GM18907 (cell line): ENCODE measurements at regions not wholly inside any gene's neighbourhood (a gene's known extent, or its start where the extent isn't known, plus 50 kb on each side); places are given as distances from the start of the nearest gene placed in this dataset.
"Not testable (repeated sequence)": the region's sequence is repeated elsewhere in the genome, so short reads cannot be mapped to it uniquely, and the experiment has no call there.

Source experiments
- ATAC-seq: cut with Tn5 transposase; IDR thresholded peaks from one replicate; pipeline ENCODE4 v1.9.1; 2021; ENCODE audit warnings: mild to moderate bottlenecking, moderate library complexity; ENCODE audit not compliant: unreplicated experiment

- ATAC-seq = peak; percentile 56
These were observed 68.0 kb upstream of the ATXN3L start for GRCh38 chrX:13387666-13388494.

- ATAC-seq = no peak
These were observed 66.8 kb upstream of the ATXN3L start for GRCh38 chrX:13386636-13387035.

- ATAC-seq = no peak
These were observed 66.2 kb upstream of the ATXN3L start for GRCh38 chrX:13386092-13386491.

DNA sequence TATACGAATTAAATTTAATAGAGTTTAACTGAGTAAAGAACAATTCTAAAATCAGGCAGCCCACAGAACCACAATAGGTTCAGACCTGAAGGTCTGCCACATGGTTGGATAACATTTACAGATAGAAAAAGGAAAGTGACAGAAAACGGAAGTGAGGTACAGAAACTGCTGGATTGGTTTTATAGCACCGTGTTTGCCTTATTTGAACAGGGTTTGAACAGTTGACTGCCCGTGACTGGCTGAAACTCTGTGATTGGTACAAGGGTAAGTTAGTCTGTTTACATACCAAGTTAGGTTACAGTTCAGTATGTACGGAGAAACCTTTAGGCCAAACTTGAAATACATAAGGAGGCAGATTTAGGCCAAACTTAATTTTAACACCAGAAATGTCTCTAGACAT, 64.1 kb upstream of the ATXN3L start:
- ATAC-seq = no peak

DNA sequence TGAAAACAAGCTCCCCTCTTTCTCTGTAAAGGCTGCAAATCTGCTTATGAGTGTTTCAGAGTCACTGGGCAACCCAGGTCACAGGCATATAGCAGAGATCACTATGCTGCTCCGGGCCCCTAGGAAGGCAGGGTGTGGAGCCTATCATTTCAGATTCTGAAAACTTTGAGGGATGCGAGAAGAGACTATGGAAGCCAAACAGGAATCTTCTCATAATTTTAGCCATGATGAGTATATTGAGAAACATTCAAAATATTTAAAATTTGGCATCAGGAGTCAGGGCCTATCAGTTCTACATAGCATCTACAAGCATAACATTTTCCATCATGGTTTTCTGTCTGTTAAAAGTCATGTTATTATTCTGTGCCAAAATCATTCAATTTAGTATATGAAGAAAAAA, 61.7 kb upstream of the ATXN3L start:
- ATAC-seq = no peak

DNA sequence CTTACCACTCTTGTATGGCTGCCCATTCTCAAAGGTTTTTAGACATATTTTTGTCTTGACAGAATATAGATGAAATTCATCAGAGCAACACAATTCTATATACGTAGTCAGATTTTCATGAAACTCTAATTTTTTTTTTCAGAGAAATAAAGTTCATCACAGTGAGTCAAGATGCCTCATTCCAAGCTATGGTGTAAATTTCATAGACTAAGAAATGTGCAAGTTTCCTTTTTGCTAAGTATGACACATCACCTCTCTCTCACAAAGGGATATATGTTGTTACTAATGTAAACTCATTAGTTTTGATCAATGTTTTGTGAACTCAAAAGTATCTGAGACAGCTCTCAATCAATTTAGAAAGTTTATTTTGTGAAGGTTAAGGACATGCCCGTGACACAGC, 60.4 kb upstream of the ATXN3L start:
- no peak for ATAC-seq

GRCh38 chrX:13378562-13379518, 59.0 kb upstream of the ATXN3L start:
- ATAC-seq = not testable (repeated sequence)

- no peak for ATAC-seq
These were observed 57.7 kb upstream of the ATXN3L start for GRCh38 chrX:13377550-13377934.

DNA sequence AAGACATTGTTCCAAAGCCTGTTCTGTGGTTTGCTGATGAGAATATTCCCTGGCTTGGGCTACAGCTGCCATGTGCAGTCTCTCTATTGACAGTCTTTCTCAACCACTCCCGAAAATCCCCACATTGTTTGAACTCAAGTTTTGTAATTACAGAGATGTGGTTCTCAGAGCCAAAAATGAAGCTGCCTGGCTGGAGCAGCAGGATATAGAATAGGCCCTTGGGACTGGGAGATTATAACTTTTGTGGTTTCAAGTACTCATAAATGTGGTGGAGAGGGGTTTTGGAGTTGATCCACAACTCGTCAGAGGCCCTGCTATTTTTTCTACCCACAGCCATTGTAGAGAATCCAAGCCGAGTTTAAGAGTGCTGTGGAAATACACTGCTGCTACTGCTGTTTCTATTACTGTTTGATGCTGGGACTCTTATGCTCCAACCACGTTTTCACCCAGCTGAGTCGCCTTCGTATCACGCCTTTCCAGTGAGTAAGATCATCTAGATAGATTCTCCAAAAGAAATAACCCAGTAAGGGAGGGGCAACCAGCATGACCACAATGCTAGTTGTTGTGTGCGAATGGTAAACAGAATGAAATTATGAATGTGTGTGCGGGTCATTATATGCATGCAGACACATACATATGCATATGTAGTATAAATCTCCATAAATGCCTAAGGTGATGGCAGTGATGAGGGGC, 57.1 kb upstream of the ATXN3L start:
- ATAC-seq = no peak

- ATAC-seq = not testable (repeated sequence)
These were observed 55.7 kb upstream of the ATXN3L start for GRCh38 chrX:13375596-13375995.

- no peak for ATAC-seq
These were observed 54.5 kb upstream of the ATXN3L start for GRCh38 chrX:13374364-13374763.

- no peak for ATAC-seq
These were observed 53.8 kb upstream of the ATXN3L start for GRCh38 chrX:13373431-13374187.

DNA sequence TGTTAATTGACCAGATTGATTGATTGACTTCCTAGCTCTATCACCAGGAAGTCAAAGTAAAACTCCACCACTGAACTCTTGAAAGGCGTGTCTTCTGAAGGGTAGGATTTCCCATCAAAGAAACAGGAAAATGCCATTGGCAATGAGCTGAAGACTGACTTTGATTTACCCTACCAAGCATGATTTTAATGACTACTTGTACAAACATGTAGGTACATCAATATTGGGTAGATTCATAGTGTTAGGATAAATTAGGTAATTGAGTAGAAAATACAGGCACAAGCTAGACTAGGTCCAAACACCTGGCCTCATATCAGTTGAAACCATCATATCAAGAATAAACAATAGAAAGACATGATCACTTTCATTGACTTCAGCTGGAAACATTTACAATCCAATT, 53.2 kb upstream of the ATXN3L start:
- no peak for ATAC-seq

DNA sequence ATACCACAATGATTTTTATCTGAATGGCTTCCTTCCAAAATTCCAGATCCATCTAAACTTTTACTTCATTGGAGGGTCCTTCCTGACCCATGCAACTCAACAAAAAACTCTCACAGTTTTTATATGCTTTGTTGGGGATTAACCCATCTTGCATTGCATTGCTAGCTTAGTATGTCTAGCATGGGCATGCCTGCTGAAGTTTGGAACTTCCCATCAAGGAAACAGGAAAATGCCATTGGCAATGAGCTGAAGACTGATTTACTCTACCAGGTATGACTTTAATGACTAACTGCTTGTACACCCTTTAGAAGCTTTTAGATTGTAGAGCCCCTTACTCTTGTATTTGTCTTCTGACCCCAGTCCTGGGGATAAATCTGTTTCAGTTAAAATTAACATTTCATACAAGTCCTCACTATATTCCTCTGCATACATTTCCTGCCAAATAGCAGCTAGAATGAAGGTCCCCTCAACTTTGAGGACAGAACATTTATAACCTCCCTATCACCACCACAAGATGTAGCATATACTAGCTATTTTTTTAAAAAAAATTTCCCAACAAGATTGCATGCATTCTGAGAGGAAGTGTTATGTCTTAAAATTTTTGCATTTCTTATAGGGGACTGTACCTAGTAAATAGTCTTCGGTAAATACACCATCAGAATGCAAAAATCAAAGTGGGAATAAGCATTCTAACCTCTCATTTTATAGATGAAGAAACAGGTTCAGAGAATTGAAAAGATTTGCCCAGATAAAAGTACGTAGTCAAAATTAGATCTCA, 52.5 kb upstream of the ATXN3L start:
- ATAC-seq = no peak

GRCh38 chrX:13371186-13371585, 51.3 kb upstream of the ATXN3L start:
- no peak for ATAC-seq

DNA sequence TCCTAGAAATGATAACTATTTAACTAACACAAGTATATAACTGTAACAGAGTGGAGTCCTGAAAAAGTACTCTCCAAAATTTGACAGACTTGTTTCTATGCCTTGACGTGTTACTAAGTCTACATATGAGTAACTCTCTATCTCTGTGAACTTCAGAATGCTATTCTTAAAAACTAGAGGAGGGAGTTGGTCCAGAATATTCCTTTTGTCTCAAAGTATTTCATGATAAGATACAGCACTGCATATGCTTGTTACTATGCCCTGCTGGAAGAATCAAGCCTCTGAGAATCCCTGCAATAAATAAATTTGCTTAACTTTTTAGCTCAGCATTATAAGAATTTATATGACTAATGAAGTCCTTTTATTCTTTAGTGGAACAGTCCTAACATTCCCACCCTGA, 50.9 kb upstream of the ATXN3L start:
- no peak for ATAC-seq
